Spleen (tissue), 11 donors: ENCODE measurements at regions not wholly inside any gene's neighbourhood (a gene's known extent, or its start where the extent isn't known, plus 50 kb on each side); places are given as distances from the start of the nearest gene placed in this dataset.

Source experiments
- DNase-seq: peaks from one replicate; pipeline ENCODE4 v3.0.0-alpha.2; 2020
- H3K27ac ChIP-seq, 8 donors: fragments of 200-600 bp; sonication (generic) in 7 of 8; 1 replicate in 4 of 8; 2 replicates in 4 of 8; pipeline versions ENCODE4 v1.5.0 to v1.8.0; 2016 to 2021; ENCODE audit warnings: inconsistent platforms in 4 of 8, mild to moderate bottlenecking in 4 of 8, moderate library complexity in 1 of 8
- H3K27me3 ChIP-seq, 7 donors: fragments of 200-600 bp; sonication (generic) in 6 of 7; replicated peaks in 1 of 7; 1 replicate in 4 of 7; 2 replicates in 3 of 7; pipeline versions ENCODE4 v1.5.0 to v1.8.0; 2016 to 2021; ENCODE audit warnings: inconsistent platforms in 3 of 7, mild to moderate bottlenecking in 1 of 7
- H3K36me3 ChIP-seq, 6 donors: fragments of 200-600 bp; sonication (generic) in 5 of 6; 1 replicate in 4 of 6; 2 replicates in 2 of 6; pipeline versions ENCODE4 v1.5.0 to v1.8.0; 2016 to 2021; ENCODE audit warnings: inconsistent platforms in 2 of 6
- H3K4me1 ChIP-seq, 6 donors: fragments of 200-600 bp; sonication (generic) in 5 of 6; 1 replicate in 3 of 6; 2 replicates in 3 of 6; pipeline versions ENCODE4 v1.5.0 to v1.8.0; 2016 to 2021; ENCODE audit warnings: inconsistent platforms in 3 of 6
- H3K4me3 ChIP-seq, 8 donors: fragments of 200-600 bp; sonication (generic) in 7 of 8; 1 replicate in 4 of 8; 2 replicates in 4 of 8; pipeline versions ENCODE4 v1.5.0 to v1.8.0; 2016 to 2021; ENCODE audit warnings: inconsistent platforms in 4 of 8, mild to moderate bottlenecking in 4 of 8, moderate library complexity in 2 of 8
- H3K9me3 ChIP-seq, 8 donors: fragments of 200-600 bp; sonication (generic) in 7 of 8; 1 replicate in 4 of 8; 2 replicates in 4 of 8; pipeline versions ENCODE4 v1.5.0 to v1.8.0; 2016 to 2021; ENCODE audit warnings: inconsistent platforms in 4 of 8
- CTCF ChIP-seq, 11 experiments: fragments of 200-600 bp in 7 of 11; fragments of 450-650 bp in 4 of 11; sonication (generic) in 4 of 11; IDR thresholded peaks in 8 of 11; conservative IDR thresholded peaks in 3 of 11; 1 replicate in 7 of 11; 2 replicates in 4 of 11; pipeline versions ENCODE4 v1.4.0 to v1.8.0; 2016 to 2021; ENCODE audit warnings: antibody characterized with exemption in 11 of 11, inconsistent platforms in 4 of 11, mild to moderate bottlenecking in 1 of 11
- POLR2A ChIP-seq, 3 donors: fragments of 450-650 bp; IDR thresholded peaks; one replicate each; pipeline ENCODE4 v1.5.1; 2017; ENCODE audit warnings: antibody characterized with exemption in 3 of 3, mild to moderate bottlenecking in 1 of 3
- POLR2AphosphoS5 ChIP-seq, 3 donors: sonication (generic); formaldehyde crosslinking; IDR thresholded peaks; one replicate each; pipeline ENCODE4 v1.5.1; 2017; ENCODE audit warnings: antibody characterized with exemption in 3 of 3
- WGBS, 5 donors: extraction: QIAGEN DNeasy Blood & Tissue Kit in 3 of 5; methylation state at CpG; one replicate each; pipeline versions ENCODE4 v1.1.5 to v1.1.7; 2013 to 2018; 5-methylcytosine and 5-hydroxymethylcytosine counted together
- intact Hi-C: fragments of 100-400 bp; cut with DNase I; formaldehyde crosslinking; loops from one replicate; pipeline ENCODE4 v1.15.0; 2023; ENCODE audit warnings: low total_unique reads
- donor health status: healthy with polysubstance abuse.
- donor health status: DM: no; HTN: no; CAD: no; lungs with moderate emphysema.
- donor health status: DM: no; HTN: no; CAD: no.
- donor health status: Bipolar disorder and iron deficiency.
- donor health status: healthy.
- donor health status: DM: no; HTN: no; CAD: no.
- donor health status: DM: yes; HTN: yes; CAD: no.

GRCh38 chr4:187065806-187066205 is 342.1 kb upstream of the FAT1 start:
- H3K36me3 ChIP-seq: no peaks in the 10 kb centered on the region
- H3K27ac ChIP-seq: no peak overlapping the region
- no peak for DNase-seq
- H3K4me3 ChIP-seq: no peak overlapping the region
- no peaks in the 10 kb centered on the region for H3K4me1 ChIP-seq
- TF ChIP-seq POLR2A (IDR thresholded peaks at IDR 0.05) (no peak), CTCF (IDR thresholded peaks at IDR 0.05 in 8 of 11, conservative IDR thresholded peaks at IDR 0.05 in 3 of 11) (no peak), POLR2AphosphoS5 (IDR thresholded peaks at IDR 0.05) (no peak)
- no peaks in the 10 kb centered on the region for H3K27me3 ChIP-seq
- intact Hi-C loops: no loop called here
- peaks cover 0 to 23% (median 0%) of the 10 kb centered on the region in 8 donors for H3K9me3 ChIP-seq
- 80 to 89% (median 85%) methylated on average over 13 of the region's 13 CpGs for WGBS, 5 donors

- DNase-seq: no peak
- intact Hi-C loops: no loop called here
- Histone ChIP-seq H3K9me3 (peaks cover 0 to 15% (median 0%) of the 10 kb centered on the region in 8 donors), H3K4me3 (no peak overlapping the region), H3K36me3 (no peaks in the 10 kb centered on the region), H3K27ac (no peak overlapping the region), H3K27me3 (no peaks in the 10 kb centered on the region), H3K4me1 (no peaks in the 10 kb centered on the region)
- WGBS, 5 donors: 58 to 78% (median 71%) methylated on average over 7 to 10 of the region's 10 CpGs
- TF ChIP-seq POLR2AphosphoS5 (IDR thresholded peaks at IDR 0.05): no peak
- TF ChIP-seq POLR2A (IDR thresholded peaks at IDR 0.05): no peak
- TF ChIP-seq CTCF (IDR thresholded peaks at IDR 0.05 in 8 of 11, conservative IDR thresholded peaks at IDR 0.05 in 3 of 11): no peak
These were observed 345.7 kb upstream of the FAT1 start for GRCh38 chr4:187069398-187069797.

GRCh38 chr4:187070158-187070557 is 346.5 kb upstream of the FAT1 start:
- no peaks in the 10 kb centered on the region for H3K27me3 ChIP-seq
- no peak for DNase-seq
- H3K4me1 ChIP-seq: no peaks in the 10 kb centered on the region
- H3K4me3 ChIP-seq: no peak overlapping the region
- no peaks in the 10 kb centered on the region for H3K36me3 ChIP-seq
- peaks cover 0 to 14% (median 0%) of the 10 kb centered on the region in 8 donors for H3K9me3 ChIP-seq
- TF ChIP-seq CTCF (IDR thresholded peaks at IDR 0.05 in 8 of 11, conservative IDR thresholded peaks at IDR 0.05 in 3 of 11) (no peak), POLR2A (IDR thresholded peaks at IDR 0.05) (no peak), POLR2AphosphoS5 (IDR thresholded peaks at IDR 0.05) (no peak)
- WGBS, 5 donors: 72 to 84% (median 83%) methylated on average over 3 of the region's 3 CpGs
- intact Hi-C loops: no loop called here
- H3K27ac ChIP-seq: no peak overlapping the region

- no peaks in the 10 kb centered on the region for H3K27me3 ChIP-seq
- no peak overlapping the region for H3K4me3 ChIP-seq
- 43 to 68% (median 61%) methylated on average over 1 of the region's 1 CpG for WGBS, 5 donors
- DNase-seq: no peak
- intact Hi-C loops: no loop called here
- no peak overlapping the region for H3K27ac ChIP-seq
- TF ChIP-seq CTCF (IDR thresholded peaks at IDR 0.05 in 8 of 11, conservative IDR thresholded peaks at IDR 0.05 in 3 of 11) (no peak), POLR2A (IDR thresholded peaks at IDR 0.05) (no peak), POLR2AphosphoS5 (IDR thresholded peaks at IDR 0.05) (no peak)
- H3K9me3 ChIP-seq: peaks cover 0 to 14% (median 0%) of the 10 kb centered on the region in 8 donors
- no peaks in the 10 kb centered on the region for H3K36me3 ChIP-seq
- no peaks in the 10 kb centered on the region for H3K4me1 ChIP-seq
These were observed 347.1 kb upstream of the FAT1 start for GRCh38 chr4:187070740-187071139.
